Astrocyte of the cerebellum (primary cell): ENCODE measurements at regions not wholly inside any gene's neighbourhood (a gene's known extent, or its start where the extent isn't known, plus 50 kb on each side); places are given as distances from the start of the nearest gene placed in this dataset.

Experiments used
- DNase-seq: peaks from one replicate; pipeline ENCODE4 v3.0.0-alpha.2; 2011; ENCODE audit warnings: low read depth
- H3K4me3 ChIP-seq: 2 replicates; pipeline ENCODE4 v1.5.1; 2011; ENCODE audit warnings: mild to moderate bottlenecking, low read depth, low read length, moderate library complexity
- CTCF ChIP-seq: IDR thresholded peaks from 2 replicates; pipeline ENCODE4 v1.5.1; 2012; ENCODE audit warnings: low read length, low read depth, moderate library complexity, mild to moderate bottlenecking; ENCODE audit errors: missing control alignments
- in situ Hi-C: cut with HindIII; loops from 2 replicates; pipeline ENCODE4 v1.10.0; 2017; ENCODE audit warnings: low sequenced_read_pairs

DNA sequence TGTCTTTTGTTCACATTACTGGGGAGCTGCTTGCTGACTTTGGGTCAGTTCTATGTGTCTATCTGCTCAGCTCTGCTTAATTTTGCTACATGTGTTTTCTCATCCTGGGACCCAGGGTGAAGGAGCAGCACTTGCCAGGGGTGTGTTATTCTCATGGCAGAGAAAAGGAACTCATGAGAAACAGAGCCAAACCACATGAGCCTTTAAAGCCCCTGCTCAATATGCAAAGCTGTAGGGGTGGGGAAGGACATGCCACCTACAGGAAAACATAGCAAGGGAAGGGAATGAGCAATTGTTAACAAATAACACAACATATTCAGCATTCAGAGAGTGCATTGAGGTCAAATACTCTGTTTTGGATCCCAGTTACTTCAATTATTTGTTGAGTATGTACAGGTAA lies 290.9 kb downstream of the CDK5RAP2 start:
- DNase-seq = no peak
- H3K4me3 ChIP-seq = no peak overlapping the region
- no peak for TF ChIP-seq CTCF
- in situ Hi-C loops = no loop called here

- DNase-seq = no peak
- in situ Hi-C loops = no loop called here
- no peak overlapping the region for H3K4me3 ChIP-seq
- no peak for TF ChIP-seq CTCF
These were observed 293.4 kb downstream of the CDK5RAP2 start for GRCh38 chr9:120286530-120286929.

DNA sequence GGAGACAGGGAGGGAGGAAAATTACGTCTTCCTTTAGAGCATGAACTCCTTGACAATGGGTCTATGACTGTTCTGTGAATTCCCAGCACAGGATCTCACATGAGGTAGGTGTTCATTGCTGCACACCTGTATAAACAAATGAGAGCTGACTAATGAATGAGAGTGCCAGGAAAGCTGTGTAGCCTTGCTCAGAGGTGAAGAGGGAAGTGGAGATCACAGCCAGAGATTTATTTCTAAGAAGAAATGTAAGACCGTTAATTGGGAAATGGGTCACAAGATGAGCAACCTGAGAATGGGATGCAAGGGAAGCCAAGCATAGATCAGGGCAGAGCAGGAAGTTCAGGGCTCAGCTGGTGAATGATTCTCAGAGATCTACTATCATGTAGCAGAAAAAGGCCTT lies 295.1 kb downstream of the CDK5RAP2 start:
- no peak for DNase-seq

DNA sequence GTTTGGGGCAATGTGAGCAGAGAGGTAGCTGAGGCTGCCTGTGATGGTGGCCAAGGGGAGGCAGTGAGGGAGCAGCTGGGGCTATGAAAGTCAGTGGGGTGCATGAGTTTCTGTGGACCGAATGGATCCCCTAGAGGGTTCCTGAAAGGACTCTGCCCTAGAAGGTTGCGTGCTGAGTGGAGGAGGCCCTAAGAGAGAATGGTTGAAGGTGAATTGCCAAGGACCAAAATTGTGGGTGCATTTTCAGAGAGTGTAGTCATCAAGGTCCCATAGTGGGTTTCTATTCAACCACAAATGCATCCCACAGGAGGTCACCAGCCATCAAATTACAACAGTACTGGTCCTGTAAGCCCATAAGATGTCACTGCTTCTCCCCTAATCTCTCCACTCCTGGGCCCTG lies 298.3 kb downstream of the CDK5RAP2 start:
- no peak overlapping the region for H3K4me3 ChIP-seq
- TF ChIP-seq CTCF = no peak
- no peak for DNase-seq
- in situ Hi-C loops = no loop called here

More for the DNA sequence above, 295.1 kb downstream of the CDK5RAP2 start:
- in situ Hi-C loops = no loop called here
- H3K4me3 ChIP-seq = no peak overlapping the region
- TF ChIP-seq CTCF = no peak

GRCh38 chr9:120267929-120268328 lies 312.0 kb downstream of the CDK5RAP2 start:
- no peak for DNase-seq
- in situ Hi-C loops = no loop called here
- H3K4me3 ChIP-seq = no peak overlapping the region
- no peak for TF ChIP-seq CTCF

- in situ Hi-C loops = no loop called here
- no peak for TF ChIP-seq CTCF
- no peak overlapping the region for H3K4me3 ChIP-seq
- no peak for DNase-seq
These were observed 314.2 kb downstream of the CDK5RAP2 start for GRCh38 chr9:120265791-120266190.

GRCh38 chr9:120264528-120264927 lies 315.4 kb downstream of the CDK5RAP2 start:
- H3K4me3 ChIP-seq = no peak overlapping the region
- TF ChIP-seq CTCF = no peak
- in situ Hi-C loops = no loop called here
- DNase-seq = no peak
